HepG2 (cell line): ENCODE measurements at regions not wholly inside any gene's neighbourhood (a gene's known extent, or its start where the extent isn't known, plus 50 kb on each side); places are given as distances from the start of the nearest gene placed in this dataset.

Experiments used
- ATAC-seq: fragments of 200-7000 bp; cut with Tn5 transposase; 3 replicates; pipeline ENCODE4 v1.9.1; 2020; ENCODE audit warnings: mild to moderate bottlenecking, moderate library complexity
- BruUV-seq: library from RNA; stranded (reverse); fragments of 400-500 nt; replicated peaks from 2 replicates; lab custom pipeline; 2021; lab: Mats Ljungman, UMichigan
- CTCF ChIA-PET: fragments of 300-600 bp; formaldehyde crosslinking; extraction: SDS; loops from one replicate; lab custom pipeline; 2021; ENCODE audit warnings: low total read pairs, inconsistent platforms, low intra/inter-chr PET ratio; lab: Yijun Ruan, JAX
- POLR2A ChIA-PET: fragments of 350-600 bp; sonication (Branson Sonifier 250); formaldehyde crosslinking; loops from one replicate; lab custom pipeline; 2020; ENCODE audit warnings: antibody characterized with exemption, inconsistent platforms; lab: Yijun Ruan, JAX
- DNase-seq: peaks from one replicate; pipeline ENCODE4 v3.0.0-alpha.2; 2015; ENCODE audit warnings: low spot score
- FAIRE-seq: peaks from 3 replicates; lab custom pipeline; 2011; peaks lifted over from hg19 to GRCh38; lab: Jason Lieb, UNC
- H2AFZ ChIP-seq: one replicate; pipeline ENCODE4 v1.6.1; 2011; ENCODE audit warnings: low read length, inconsistent platforms
- H3K27ac ChIP-seq: fragments of 300-600 bp; 3 replicates; pipeline ENCODE4 v1.8.0; 2011; ENCODE audit warnings: mixed run types, mild to moderate bottlenecking, mixed read lengths, low read length, inconsistent platforms; ENCODE audit not compliant: insufficient read depth; ENCODE audit errors: extremely low read length
- H3K27me3 ChIP-seq, 2 experiments: fragments of 200-600 bp in 1 of 2; 2 replicates in 1 of 2; 3 replicates in 1 of 2; pipeline versions ENCODE4 v1.6.0 to v1.8.0; 2011; ENCODE audit warnings: low read length in 2 of 2, mild to moderate bottlenecking in 2 of 2, moderate library complexity in 2 of 2, inconsistent platforms in 1 of 2; ENCODE audit not compliant: insufficient read depth in 2 of 2, control insufficient read depth in 1 of 2
- H3K36me3 ChIP-seq, 2 experiments: fragments of 200-600 bp in 1 of 2; replicated peaks in 1 of 2; 2 replicates in 1 of 2; 3 replicates in 1 of 2; pipeline versions ENCODE4 v1.5.1 to v1.8.0; 2011; ENCODE audit warnings: low read length in 2 of 2, inconsistent platforms in 1 of 2; ENCODE audit not compliant: insufficient read depth in 2 of 2, control insufficient read depth in 1 of 2
- H3K4me1 ChIP-seq: 2 replicates; pipeline ENCODE4 v1.5.1; 2012; ENCODE audit warnings: low read length, inconsistent platforms; ENCODE audit not compliant: insufficient read depth
- H3K4me2 ChIP-seq: 2 replicates; pipeline ENCODE4 v1.6.0; 2011; ENCODE audit warnings: low read depth, low read length, inconsistent platforms
- H3K4me3 ChIP-seq, 3 experiments: fragments of 200-600 bp in 1 of 3; sonication (generic), shearing (Covaris generic) in 1 of 3; replicated peaks in 1 of 3; 2 replicates each; pipeline ENCODE4 v1.5.1; 2011 to 2016; ENCODE audit warnings: low read length in 3 of 3, inconsistent platforms in 2 of 3, low read depth in 2 of 3, mild to moderate bottlenecking in 2 of 3, control low read depth in 1 of 3, mixed read lengths in 1 of 3; ENCODE audit not compliant: insufficient read depth in 1 of 3
- H3K79me2 ChIP-seq: one replicate; pipeline ENCODE4 v1.6.1; 2011; ENCODE audit warnings: low read length, inconsistent platforms; ENCODE audit not compliant: insufficient read depth
- H3K9ac ChIP-seq: 2 replicates; pipeline ENCODE4 v1.6.0; 2011; ENCODE audit warnings: mild to moderate bottlenecking, low read depth, low read length, inconsistent platforms; ENCODE audit not compliant: insufficient read depth
- H3K9me3 ChIP-seq: 2 replicates; pipeline ENCODE4 v1.5.1; 2012; ENCODE audit warnings: mild to moderate bottlenecking, low read length
- H4K20me1 ChIP-seq: 2 replicates; pipeline ENCODE4 v1.6.0; 2011; ENCODE audit warnings: inconsistent platforms, mild to moderate bottlenecking, low read length, moderate library complexity; ENCODE audit not compliant: insufficient read depth
- FOXO1 ChIP-seq: sonication (generic); formaldehyde crosslinking; IDR thresholded peaks from 2 replicates; pipeline ENCODE4 v1.4.0; 2020; ENCODE audit warnings: missing genetic modification reagents
- NFE2 ChIP-seq: sonication (generic); formaldehyde crosslinking; IDR thresholded peaks from 2 replicates; pipeline ENCODE4 v1.4.0; 2020; ENCODE audit warnings: missing genetic modification reagents
- PCBP2 ChIP-seq: fragments of 200-400 bp; formaldehyde crosslinking; optimal IDR thresholded peaks from 2 replicates; pipeline ENCODE3; 2018; ENCODE audit warnings: low read length, low read depth; ENCODE audit not compliant: poor library complexity, severe bottlenecking
- PHF8 ChIP-seq: sonication (generic); formaldehyde crosslinking; IDR thresholded peaks from 2 replicates; pipeline ENCODE4 v1.5.0; 2020; ENCODE audit warnings: missing genetic modification reagents
- SPEN ChIP-seq: sonication (generic); formaldehyde crosslinking; IDR thresholded peaks from 2 replicates; pipeline ENCODE4 v1.5.1; 2020; ENCODE audit warnings: low read depth, mild to moderate bottlenecking, missing genetic modification reagents
- ZBTB26 ChIP-seq: IDR thresholded peaks from 2 replicates; pipeline ENCODE4 v1.6.1; 2016; ENCODE audit warnings: missing compliant biosample characterization, missing genetic modification reagents, borderline replicate concordance
- ZNF333 ChIP-seq: sonication (generic); formaldehyde crosslinking; IDR thresholded peaks from 2 replicates; pipeline ENCODE4 v1.4.0; 2020; ENCODE audit warnings: mild to moderate bottlenecking, missing genetic modification reagents, borderline replicate concordance
- ZNF747 ChIP-seq: sonication (generic); formaldehyde crosslinking; IDR thresholded peaks from 2 replicates; pipeline ENCODE4 v1.8.1; 2023; ENCODE audit warnings: missing genetic modification reagents, mild to moderate bottlenecking, borderline replicate concordance
- ZNF792 ChIP-seq: IDR thresholded peaks from 2 replicates; pipeline ENCODE4 v1.6.1; 2016
- WGBS: methylation state at CpG from one replicate; pipeline ENCODE4 v1.1.6; 2017; ENCODE audit warnings: low lambda C conversion rate; 5-methylcytosine and 5-hydroxymethylcytosine counted together
- in situ Hi-C: cut with HindIII; loops from 2 replicates; pipeline ENCODE4 v1.10.0; 2017; ENCODE audit warnings: low pct_unique_long_range_greater_than_20kb; ENCODE audit not compliant: extremely low pct_ligation_motif_present
- intact Hi-C: fragments of 100-400 bp; cut with micrococcal nuclease; formaldehyde crosslinking; loops from one replicate; pipeline ENCODE4 v1.10.0; 2022; ENCODE audit not compliant: unreplicated experiment

- Histone ChIP-seq H2AFZ (no peak overlapping the region), H3K27ac (no peak overlapping the region), H3K9ac (no peak overlapping the region), H3K36me3 (no peaks in the 10 kb centered on the region), H3K9me3 (peaks cover 78% of the 10 kb centered on the region), H4K20me1 (no peaks in the 10 kb centered on the region), H3K4me3 (no peak overlapping the region), H3K79me2 (no peaks in the 10 kb centered on the region), H3K4me2 (no peak overlapping the region), H3K27me3 (no peaks in the 10 kb centered on the region), H3K4me1 (no peaks in the 10 kb centered on the region)
- FAIRE-seq, result no peak
- ChIA-PET POLR2A (no interaction called here), CTCF (no interaction called here)
- no TSS peak for BruUV-seq
- WGBS, result 11% methylated on average over 4 of the region's 4 CpGs
- in situ Hi-C loops, result no loop called here
- intact Hi-C loops, result no loop called here
- TF ChIP-seq ZNF747 (CRISPR knock-in tag) (no peak), NFE2 (CRISPR knock-in tag) (no peak), SPEN (no peak), ZNF792 (CRISPR knock-in tag) (no peak), ZNF333 (no peak), PCBP2 (no peak), PHF8 (CRISPR knock-in tag) (no peak), FOXO1 (CRISPR knock-in tag) (no peak), ZBTB26 (CRISPR knock-in tag) (no peak)
- DNase-seq, result no peak
- ATAC-seq, result no peak
Observed at GRCh38 chr4:28427306-28428085, 1566.9 kb downstream of the STIM2 start.
